HG03378 (cell line): ENCODE measurements at regions not wholly inside any gene's neighbourhood (a gene's known extent, or its start where the extent isn't known, plus 50 kb on each side); places are given as distances from the start of the nearest gene placed in this dataset.
A peak's percentile ranks its signal among the peaks of the same experiment; 100 is the strongest.
"Not testable (repeated sequence)": the region's sequence is repeated elsewhere in the genome, so short reads cannot be mapped to it uniquely, and the experiment has no call there.

Experiments used
- ATAC-seq: cut with Tn5 transposase; IDR thresholded peaks from one replicate; pipeline ENCODE4 v1.9.1; 2021; ENCODE audit warnings: mild to moderate bottlenecking, moderate library complexity; ENCODE audit not compliant: unreplicated experiment

DNA sequence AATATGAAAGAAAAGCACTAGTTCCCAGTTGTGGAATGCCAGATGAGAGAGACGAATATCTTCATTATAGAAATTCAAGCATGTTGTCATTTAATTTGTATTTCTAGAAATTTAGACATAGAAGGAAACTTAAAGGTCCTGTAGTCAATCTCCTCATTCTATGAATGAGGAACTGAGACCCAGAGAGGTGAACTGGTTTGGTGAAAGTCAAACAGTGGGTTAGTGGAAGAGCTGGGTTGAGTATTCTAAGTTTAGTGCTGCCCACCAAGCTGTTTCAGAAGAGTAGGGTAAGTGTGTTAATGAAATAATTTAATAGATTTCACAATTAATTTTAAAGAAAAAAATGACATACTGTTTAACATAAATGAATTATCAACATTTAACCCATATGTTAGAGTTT lies 655.2 kb downstream of the FAM133A start:
- ATAC-seq = no peak

DNA sequence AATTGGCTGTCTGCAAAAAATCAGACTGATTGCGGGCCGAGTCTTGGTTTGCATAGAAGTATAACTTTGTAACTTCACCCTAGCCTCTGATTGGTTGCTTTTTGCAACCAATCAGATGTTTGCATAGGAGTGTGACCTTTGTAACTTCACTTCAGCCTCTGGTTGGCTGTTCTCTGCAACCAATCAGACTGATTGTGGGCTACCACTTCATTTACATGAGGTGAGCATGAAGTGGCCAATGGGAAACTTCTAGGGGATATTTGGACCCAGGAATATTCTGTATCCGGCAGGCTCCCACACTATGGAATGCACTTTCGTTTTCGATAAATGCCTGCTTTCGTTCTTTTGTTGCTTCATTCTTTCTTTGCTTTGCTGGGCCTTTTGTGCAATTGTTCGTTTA lies 667.7 kb downstream of the FAM133A start:
- not testable (repeated sequence) for ATAC-seq

DNA sequence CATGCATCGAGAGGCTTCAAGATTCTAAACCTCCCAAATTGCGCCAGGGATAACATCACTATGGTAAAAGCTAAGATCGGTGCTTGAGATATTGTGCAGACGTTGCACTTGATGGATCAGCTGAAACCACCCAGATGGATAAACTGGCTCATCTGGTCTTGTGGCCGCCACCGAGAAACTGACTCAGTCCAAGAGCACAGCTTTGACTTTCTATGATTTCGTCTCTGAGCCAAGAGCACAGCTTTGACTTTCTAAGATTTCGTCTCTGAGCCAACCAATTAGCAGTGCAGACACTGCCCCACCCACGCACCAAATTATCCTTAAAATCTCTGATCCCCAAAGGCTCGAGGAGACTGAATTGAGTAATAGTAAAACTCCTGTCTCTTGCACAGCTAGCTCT lies 687.2 kb downstream of the FAM133A start:
- ATAC-seq = no peak

DNA sequence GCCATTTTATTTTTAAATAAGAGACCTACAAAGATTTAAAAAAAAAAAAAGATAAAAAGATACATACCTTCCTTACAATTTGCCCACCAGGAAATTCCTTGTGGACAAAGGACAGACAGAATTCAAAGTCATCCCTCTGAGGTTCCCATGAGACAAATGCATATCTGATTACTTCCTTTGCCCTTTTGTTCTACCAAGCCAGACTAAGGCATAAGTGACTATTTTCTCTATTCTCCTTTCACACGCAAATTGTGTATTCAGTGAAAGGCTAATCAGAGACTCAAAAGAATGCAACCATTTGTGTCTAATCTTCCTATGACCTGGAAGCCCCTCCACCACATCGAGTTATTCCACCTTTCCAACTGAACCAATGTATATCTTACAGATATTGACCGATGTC lies 691.7 kb downstream of the FAM133A start:
- no peak for ATAC-seq

DNA sequence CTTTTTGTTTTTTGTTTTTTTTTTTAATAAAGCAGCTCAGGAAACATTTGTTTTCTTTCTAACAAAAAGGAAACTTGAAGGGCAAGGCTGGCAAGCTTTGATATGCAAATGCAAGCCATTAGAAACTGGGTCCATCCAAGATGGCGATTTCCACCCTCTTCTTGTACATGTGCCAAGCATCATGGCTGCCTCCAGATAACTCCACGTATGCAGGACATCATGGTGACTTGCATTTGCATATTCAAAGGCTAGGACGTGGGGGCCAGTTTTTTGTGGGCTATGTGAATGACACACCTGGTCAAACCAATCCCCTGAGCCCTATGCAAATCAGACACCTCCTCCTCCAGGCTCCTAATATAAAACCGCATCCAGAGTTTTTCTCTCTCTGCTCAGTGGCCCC lies 692.6 kb downstream of the FAM133A start:
- ATAC-seq = no peak

DNA sequence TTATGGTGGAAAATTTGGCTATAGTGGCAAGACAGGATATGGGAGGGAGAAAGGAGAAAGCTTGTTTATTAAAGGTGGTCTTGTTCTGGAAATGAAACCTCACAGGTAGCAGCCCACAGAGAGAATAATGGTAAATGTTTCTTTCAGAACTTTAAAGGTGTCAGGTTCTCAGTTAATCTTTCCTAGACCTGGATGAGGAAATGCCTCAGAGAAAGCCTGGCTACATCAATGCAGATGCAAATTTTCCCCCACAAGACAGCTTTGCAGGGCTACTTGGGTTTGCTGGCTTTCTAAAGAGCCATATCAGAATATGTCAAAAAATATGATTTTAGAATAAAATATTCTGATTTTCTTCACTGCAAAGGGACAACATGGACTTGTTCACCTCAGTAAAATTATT lies 715.0 kb downstream of the FAM133A start:
- ATAC-seq = peak; percentile 53

DNA sequence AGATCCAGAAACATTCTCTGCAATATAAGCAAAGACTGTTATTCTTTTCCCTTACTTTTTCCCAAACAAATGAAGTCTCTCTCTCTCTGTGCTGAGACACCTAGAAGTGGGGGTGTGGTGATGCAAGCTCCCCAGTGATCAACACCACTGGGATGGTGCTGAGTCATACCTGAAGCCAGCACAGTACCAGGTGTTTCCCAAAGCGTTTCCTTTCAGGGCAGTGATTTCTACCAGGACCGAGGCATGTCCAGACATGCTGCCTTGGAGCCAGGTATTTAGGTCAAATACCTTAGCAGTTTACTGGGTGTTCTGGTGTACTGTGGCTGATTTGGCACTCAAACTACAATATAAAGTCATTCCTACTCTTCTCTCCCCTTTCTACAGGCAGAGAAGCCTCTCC lies 726.5 kb downstream of the FAM133A start:
- ATAC-seq = peak; percentile 97

DNA sequence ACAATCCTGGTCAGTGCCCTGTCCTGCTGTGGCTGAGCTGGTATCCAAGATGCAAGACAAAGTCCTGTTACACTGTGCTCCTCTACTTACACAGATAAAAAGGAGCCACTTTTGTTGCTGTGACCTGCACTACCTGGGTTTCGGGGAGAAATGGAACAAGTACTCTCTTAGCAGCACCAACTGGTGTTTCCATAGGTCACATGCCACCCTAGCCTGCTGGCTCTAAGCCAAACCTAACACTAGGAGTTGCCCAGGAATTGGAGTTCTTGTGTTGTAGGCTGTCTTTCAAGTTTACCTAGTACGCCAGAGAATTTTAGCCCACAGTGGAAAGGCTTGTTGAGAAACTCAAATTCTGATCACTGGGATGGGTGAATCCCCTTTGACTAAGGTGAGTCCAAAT lies 727.4 kb downstream of the FAM133A start:
- ATAC-seq = no peak

DNA sequence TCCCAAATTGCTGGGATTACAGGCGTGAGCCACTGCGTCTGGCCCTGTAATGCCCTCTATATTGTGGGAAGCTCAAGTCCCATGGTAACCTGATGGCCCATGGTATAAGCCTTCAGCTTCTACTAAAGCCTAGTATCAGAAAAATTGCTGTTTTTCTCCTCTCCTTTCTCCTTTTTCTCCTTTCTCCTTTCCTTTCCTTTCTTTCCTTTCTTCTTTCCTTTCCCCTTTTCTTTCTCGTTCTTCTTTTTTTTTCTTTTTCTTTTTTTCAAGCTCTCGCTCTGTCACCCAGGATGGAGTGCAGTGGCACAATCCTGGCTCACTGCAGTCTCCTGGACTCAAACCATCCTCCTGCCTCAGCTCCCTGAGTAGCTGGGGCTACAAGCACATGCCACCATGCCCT lies 740.7 kb downstream of the FAM133A start:
- no peak for ATAC-seq

DNA sequence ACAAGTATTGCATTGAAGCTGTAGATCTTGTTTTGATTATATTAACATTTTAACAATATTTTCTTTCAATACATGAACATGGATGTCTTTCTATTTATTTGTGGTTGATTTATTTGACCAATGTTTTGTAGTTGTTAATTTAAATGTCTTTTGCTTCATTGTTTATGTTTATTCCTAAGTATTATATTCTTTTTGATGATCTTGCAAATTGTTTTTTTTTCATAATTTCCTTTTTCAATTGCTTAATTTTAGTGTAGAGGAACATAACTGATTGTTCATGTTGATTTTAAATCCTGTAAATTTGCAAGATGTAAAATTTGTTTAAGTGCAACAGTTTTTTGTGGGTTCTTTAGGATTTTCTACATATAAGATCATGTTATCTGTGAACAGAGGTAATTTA lies 744.1 kb downstream of the FAM133A start:
- ATAC-seq = no peak

DNA sequence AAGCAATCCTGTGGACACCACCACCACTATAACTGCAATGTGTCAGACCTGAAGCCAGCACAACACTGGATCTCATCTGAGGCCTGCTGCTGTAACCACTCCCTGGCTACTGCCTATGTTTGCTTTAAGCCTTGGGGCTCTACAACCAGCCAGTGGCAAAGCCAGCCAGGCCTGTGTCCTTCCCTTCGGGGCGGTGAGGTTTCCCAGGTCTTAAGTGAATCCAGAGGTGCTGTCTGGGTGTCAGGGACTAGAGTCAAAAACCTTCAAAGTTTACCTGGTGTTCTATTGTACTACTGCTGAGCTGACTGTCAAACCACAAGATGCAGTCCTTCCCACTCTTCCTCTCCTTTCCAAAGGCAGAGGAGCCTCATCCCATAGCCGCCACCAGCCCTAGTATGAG lies 750.5 kb downstream of the FAM133A start:
- ATAC-seq = no peak

DNA sequence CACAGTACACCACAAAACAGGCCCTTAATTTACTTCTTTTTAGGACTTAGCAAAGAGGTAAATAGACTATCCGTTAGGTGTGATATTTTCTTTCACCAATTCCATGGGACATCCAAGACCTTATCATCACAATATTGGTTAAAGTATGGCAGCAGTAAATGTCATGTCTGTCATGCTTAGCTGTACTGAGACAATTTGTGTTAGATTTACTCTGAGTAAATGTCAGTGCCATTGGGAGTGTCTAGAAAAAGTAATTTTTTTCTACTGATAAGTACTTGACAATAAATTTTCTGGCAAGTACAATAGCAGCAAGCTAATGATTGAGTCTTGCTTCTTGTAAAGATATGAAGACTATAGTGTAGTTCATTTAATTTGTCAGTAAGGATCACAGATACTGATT lies 756.1 kb downstream of the FAM133A start:
- no peak for ATAC-seq

DNA sequence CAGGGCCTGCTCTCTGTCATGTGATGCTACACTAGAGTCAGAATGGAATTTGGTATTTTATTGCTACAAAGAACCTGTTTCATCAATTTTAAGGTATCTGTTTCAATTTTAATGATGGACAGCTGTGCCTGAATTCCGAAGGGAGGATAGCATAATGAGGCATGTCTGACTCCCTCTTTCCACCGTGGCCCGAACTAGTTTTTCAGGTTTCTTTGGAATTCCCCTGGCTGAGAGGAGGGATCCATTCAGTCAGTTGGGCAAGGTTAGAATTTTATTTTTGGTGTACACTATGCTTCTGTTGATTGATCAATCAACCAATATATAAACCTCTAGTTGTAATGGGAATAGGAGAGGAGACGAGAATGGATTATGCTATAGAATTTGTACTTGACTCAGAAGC lies 761.8 kb downstream of the FAM133A start:
- ATAC-seq = no peak

DNA sequence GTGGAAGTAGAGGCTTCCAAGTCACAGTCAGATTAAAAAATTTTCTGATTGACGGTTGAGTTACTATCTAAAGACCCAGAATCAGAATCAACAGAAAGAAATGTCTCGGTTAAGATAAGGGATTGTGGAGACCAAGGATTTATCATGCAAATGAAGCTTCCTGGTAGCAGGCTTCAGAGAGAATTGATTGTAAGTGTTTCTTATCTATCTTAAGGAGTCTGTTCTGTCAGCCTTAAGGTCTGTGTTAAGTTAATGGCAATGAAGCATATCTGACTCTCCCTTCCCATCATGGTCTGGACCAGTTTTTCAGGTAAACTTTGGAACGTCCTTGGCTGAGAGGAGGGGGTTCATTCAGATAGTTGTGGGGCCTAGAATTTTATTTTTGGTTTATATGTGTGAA lies 780.2 kb downstream of the FAM133A start:
- ATAC-seq = no peak

DNA sequence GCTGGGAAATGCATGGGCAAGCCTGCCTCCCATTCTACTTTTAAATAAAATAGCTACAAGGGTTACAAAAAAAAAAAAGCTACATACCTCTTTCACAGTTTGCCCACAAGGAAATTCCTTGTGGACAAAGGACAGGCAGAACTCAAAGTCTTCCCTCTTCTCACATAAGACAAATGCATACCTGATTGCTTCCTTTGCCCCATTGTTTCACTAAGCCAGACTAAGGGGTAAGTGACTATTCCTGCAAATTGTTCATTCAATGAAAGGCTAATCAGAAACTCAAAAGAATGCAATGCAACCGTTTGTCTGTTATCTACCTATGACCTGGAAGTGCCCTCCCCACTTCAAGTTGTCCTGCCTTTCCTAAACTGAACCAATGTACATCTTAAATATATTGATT lies 780.6 kb downstream of the FAM133A start:
- no peak for ATAC-seq

DNA sequence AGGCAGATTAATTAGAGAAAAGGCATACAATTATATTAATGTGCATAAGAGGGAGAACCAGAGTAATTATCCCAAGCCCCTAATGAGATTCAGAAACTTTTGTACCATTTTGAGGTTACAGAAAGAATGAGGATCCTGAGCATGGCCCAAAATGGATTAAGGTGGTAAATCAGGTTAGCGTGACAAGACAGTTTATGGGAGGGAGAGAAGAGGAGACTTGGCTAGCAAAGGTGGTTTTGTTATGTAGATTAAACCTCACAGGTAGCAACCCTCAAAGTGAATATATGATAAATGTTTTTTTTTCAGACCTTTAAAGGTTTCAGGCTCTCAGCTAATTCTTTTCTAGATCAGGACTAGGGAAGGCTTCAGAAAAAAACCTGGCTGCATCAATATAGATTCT lies 781.8 kb downstream of the FAM133A start:
- ATAC-seq = no peak

DNA sequence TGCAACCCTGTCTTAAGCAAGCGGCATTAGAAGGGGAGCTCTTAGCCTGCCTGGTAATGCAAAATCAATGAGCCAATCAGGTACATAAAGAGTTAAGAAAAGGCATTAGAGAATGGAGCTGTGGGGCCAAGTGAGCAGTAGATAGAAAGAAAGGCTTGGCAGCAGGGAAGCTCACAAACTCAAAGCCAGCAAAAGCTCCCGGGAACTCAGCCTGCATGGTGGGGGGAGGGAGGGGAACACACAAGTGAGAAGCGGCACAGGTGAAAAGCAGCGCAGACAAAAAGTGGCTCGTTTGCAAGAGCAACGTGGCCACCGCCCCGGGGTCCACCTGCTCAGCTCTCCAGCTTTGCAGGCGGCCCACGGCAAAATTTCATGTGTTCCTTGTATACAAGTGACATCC lies 818.5 kb downstream of the FAM133A start:
- ATAC-seq = no peak

DNA sequence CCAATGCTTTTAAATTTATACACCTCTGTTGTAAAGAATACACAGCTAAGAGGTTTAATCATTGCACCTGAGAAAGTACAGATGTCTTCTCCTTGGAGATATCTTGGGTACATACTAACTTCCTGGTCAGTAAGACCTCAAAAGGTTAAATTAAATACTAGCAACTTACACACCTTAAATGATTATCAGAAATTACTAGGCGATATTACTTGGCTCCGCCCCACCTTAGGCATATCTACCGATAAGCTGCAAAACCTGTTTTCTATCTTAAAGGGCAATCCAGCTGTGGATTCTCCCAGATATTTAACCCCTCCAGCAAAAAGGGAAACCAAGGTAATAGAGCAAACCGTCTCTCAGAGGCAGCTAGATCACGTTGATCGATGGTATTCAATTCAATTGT lies 819.4 kb downstream of the FAM133A start:
- no peak for ATAC-seq

DNA sequence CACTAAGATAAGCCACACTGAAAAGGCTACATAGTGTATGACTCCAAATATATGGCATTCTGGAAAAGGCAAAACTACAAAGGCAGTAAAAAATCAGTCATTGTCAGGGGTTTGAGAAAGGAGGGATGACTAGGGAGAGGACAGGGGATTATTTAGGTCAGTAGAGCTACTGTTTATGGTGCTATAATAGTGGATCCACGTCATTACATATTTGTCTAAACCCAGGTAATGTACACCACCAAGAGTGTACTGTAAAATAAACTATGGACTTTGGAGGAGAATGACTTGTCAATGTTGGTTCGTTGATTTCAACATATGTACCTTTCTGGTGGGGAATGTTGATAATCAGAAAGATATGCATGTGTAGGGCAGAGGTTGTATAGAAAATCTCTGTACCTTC lies 837.6 kb downstream of the FAM133A start:
- no peak for ATAC-seq

DNA sequence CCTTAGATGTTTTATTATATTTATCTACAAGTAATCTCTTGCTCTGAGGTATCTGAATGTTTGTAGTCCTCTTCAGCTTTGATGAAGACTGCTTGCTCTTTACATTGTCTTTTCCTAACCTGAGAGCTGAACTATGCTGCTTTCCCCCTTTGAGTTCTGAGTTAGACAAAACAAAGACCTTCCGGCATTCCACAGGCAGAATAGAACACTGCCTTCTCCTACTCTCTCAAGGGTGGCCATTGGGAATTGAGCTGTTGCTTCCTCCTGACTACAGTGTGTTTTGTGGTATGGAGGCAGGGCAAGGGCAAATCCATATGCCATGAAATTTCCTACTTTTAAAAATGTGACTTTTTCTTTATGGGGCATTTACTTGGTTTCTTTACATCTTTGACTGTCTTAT lies 841.0 kb downstream of the FAM133A start:
- no peak for ATAC-seq

DNA sequence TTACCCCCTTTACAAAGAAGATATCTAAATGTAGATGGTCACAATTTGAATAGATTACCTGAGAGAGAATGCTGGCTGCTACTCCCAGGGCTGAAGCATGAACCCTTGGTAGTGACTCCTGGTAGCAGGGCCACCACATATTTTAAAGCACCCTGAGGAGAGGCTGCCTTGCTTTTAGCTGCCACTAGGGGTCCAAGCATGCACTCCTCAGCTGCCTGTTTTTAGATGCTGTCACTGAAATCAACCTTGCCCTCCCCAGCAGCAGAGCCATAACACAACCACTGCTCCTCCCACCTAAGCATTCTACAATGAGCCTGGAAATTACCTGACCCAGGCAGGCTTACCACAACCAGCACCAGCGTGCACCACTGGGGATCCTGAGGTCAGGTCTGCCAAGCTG lies 850.9 kb downstream of the FAM133A start:
- no peak for ATAC-seq

DNA sequence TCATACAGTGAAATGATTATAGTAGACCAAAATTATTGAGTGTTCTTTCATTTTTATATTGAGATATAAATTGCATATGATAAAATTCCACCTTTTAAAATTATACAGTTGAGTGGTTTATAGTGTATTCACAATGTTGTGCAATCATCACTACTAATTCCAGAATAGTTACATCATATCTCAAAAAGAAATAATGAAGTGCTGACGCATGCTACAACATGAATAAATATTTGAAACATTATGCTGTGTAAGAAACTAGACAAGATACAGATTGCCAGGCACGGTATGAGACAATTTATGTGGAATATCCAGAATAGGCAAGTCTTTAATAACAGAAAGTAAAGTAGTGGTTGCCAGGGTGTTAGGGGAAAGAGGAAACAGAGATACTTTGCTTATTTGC lies 871.7 kb downstream of the FAM133A start:
- ATAC-seq = no peak

DNA sequence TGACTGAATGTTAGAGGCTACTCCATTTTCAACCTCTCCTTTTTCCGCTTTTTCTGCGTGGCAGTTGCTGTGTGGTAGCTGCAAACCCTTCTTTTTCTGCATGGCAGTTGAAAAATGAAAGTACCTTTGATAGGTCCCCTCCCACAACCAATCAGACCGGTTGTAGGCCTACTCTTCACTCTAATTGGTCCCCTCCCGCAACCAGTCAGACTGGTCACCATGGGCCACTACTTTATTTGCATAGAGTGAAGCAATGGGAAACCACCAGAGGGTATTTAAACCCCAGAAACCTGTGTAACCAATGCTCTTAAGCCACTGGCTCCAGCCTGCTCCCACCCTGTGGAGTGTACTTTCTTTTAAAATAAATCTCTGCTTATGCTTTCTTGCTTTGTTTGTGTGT lies 877.8 kb downstream of the FAM133A start:
- no peak for ATAC-seq

DNA sequence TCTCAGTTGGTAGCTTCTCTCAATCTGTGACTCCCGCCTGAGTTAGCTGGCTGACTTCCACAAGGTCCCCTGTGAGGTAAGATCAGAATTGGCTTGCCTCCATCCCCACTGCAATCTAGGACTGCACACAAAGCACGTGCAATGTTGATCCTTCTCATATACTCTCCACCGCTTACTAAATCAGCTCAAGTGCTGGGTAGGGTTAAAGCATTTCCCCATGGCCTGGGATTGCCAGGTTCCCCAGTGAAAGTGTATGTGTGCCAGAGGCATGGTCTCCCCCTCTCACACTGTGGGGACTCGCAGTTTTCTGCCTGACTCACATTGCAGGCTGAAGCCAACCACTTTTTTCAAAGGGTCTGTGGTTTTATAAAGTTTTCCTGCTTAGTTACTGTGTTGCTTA lies 886.9 kb downstream of the FAM133A start:
- no peak for ATAC-seq
